T-helper 2 cell treated with Interferon-gamma antibody and Interleukin-4, amounts not matched to agents 5 μg/mL and 100 μg/mL, for 36 hours (primary cell): ENCODE measurements at regions not wholly inside any gene's neighbourhood (a gene's known extent, or its start where the extent isn't known, plus 50 kb on each side); places are given as distances from the start of the nearest gene placed in this dataset.
"Not testable (repeated sequence)": the region's sequence is repeated elsewhere in the genome, so short reads cannot be mapped to it uniquely, and the experiment has no call there.

ENCODE experiments used
- DNase-seq: peaks from one replicate; pipeline ENCODE4 v3.0.0; 2021; ENCODE audit warnings: low spot score
- H3K27ac Mint-ChIP-seq: one replicate; pipeline ENCODE4 v1.8.0; 2021; ENCODE audit warnings: mild to moderate bottlenecking, mixed read lengths
- H3K27me3 Mint-ChIP-seq: one replicate; pipeline ENCODE4 v1.8.0; 2021; ENCODE audit warnings: low read depth, mixed read lengths
- H3K36me3 Mint-ChIP-seq: one replicate; pipeline ENCODE4 v1.8.0; 2021; ENCODE audit warnings: low read depth, mixed read lengths
- H3K4me1 Mint-ChIP-seq: one replicate; pipeline ENCODE4 v1.8.0; 2021; ENCODE audit warnings: low read depth, mixed read lengths
- H3K4me3 Mint-ChIP-seq: one replicate; pipeline ENCODE4 v1.8.0; 2022; ENCODE audit warnings: mild to moderate bottlenecking, moderate library complexity, mixed read lengths
- H3K9me3 Mint-ChIP-seq: one replicate; pipeline ENCODE4 v1.8.0; 2021; ENCODE audit warnings: mixed read lengths

DNA sequence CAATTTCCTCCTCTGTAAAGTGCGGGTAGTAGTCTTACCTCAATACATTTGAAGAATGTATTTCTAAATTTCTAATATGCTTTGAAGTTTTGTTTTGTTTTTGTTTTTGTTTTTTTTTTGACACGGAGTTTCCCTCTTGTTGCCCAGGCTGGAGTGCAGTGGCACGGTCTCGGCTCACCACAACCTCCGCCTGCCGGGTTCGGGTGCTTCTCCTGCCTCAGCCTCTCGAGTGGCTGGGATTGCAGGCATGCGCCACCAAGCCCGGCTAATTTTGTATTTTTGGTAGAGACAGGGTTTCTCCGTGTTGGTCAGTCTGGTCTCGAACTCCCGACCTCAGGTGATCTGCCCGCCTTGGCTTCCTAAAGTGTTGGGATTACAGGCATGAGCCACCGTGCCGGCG lies 261.8 kb downstream of the RNF144A start:
- DNase-seq, H3K9me3 Mint-ChIP-seq, H3K27ac Mint-ChIP-seq, H3K4me3 Mint-ChIP-seq, H3K4me1 Mint-ChIP-seq, H3K36me3 Mint-ChIP-seq, H3K27me3 Mint-ChIP-seq: not testable (repeated sequence)

- no peak overlapping the region for H3K27ac Mint-ChIP-seq
- H3K4me3 Mint-ChIP-seq: no peak overlapping the region
- H3K4me1 Mint-ChIP-seq: no peaks in the 10 kb centered on the region
- H3K27me3 Mint-ChIP-seq: no peaks in the 10 kb centered on the region
- no peaks in the 10 kb centered on the region for H3K36me3 Mint-ChIP-seq
- no peak for DNase-seq
- no peaks in the 10 kb centered on the region for H3K9me3 Mint-ChIP-seq
Observed at GRCh38 chr2:7180638-7181370, 263.6 kb downstream of the RNF144A start.

- Mint-ChIP-seq H3K27me3 (no peaks in the 10 kb centered on the region), H3K4me3 (no peak overlapping the region), H3K4me1 (no peaks in the 10 kb centered on the region), H3K36me3 (no peaks in the 10 kb centered on the region), H3K27ac (no peak overlapping the region), H3K9me3 (no peaks in the 10 kb centered on the region)
- DNase-seq: no peak
Observed at GRCh38 chr2:7182525-7182924, 265.3 kb downstream of the RNF144A start.

GRCh38 chr2:7189106-7189505 lies 271.9 kb downstream of the RNF144A start:
- Mint-ChIP-seq H3K27ac (no peak overlapping the region), H3K36me3 (no peaks in the 10 kb centered on the region), H3K4me3 (no peak overlapping the region), H3K9me3 (no peaks in the 10 kb centered on the region), H3K27me3 (no peaks in the 10 kb centered on the region), H3K4me1 (no peaks in the 10 kb centered on the region)
- no peak for DNase-seq

- no peak overlapping the region for H3K27ac Mint-ChIP-seq
- H3K4me1 Mint-ChIP-seq: no peaks in the 10 kb centered on the region
- no peaks in the 10 kb centered on the region for H3K9me3 Mint-ChIP-seq
- DNase-seq: no peak
- no peak overlapping the region for H3K4me3 Mint-ChIP-seq
- no peaks in the 10 kb centered on the region for H3K36me3 Mint-ChIP-seq
- H3K27me3 Mint-ChIP-seq: no peaks in the 10 kb centered on the region
Observed at GRCh38 chr2:7190587-7191324, 273.5 kb downstream of the RNF144A start.

DNA sequence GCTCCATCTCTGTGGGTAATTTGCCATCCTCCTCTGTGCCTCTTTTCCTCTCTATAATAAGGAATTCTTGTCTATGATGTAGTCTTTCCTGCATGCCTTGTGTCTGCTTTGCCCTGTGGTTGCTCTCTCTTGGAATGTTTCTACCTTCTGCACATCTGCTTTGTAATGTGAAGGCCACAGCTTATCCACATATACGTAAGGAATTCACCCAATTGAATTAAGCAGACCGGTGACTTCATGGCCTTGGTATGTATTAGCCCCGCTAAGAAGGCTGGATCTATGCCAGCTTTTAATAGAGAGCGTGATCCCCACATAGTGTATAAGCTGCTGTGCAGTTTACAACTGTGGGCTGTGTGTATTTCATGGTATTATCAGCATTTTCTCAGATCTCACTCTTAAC lies 274.7 kb downstream of the RNF144A start:
- Mint-ChIP-seq H3K27me3 (no peaks in the 10 kb centered on the region), H3K4me1 (no peaks in the 10 kb centered on the region), H3K27ac (no peak overlapping the region), H3K36me3 (no peaks in the 10 kb centered on the region), H3K9me3 (no peaks in the 10 kb centered on the region), H3K4me3 (no peak overlapping the region)
- DNase-seq: no peak

- DNase-seq: no peak
- H3K36me3 Mint-ChIP-seq: no peaks in the 10 kb centered on the region
- peaks cover 2% of the 10 kb centered on the region for H3K9me3 Mint-ChIP-seq
- H3K27me3 Mint-ChIP-seq: no peaks in the 10 kb centered on the region
- no peak overlapping the region for H3K27ac Mint-ChIP-seq
- no peak overlapping the region for H3K4me3 Mint-ChIP-seq
- H3K4me1 Mint-ChIP-seq: no peaks in the 10 kb centered on the region
Observed at GRCh38 chr2:7193457-7193856, 276.2 kb downstream of the RNF144A start.

- Mint-ChIP-seq H3K4me1 (no peaks in the 10 kb centered on the region), H3K36me3 (no peaks in the 10 kb centered on the region), H3K27ac (no peak overlapping the region), H3K9me3 (peaks cover 4% of the 10 kb centered on the region), H3K27me3 (no peaks in the 10 kb centered on the region), H3K4me3 (no peak overlapping the region)
- no peak for DNase-seq
Observed at GRCh38 chr2:7194950-7195349, 277.7 kb downstream of the RNF144A start.

- no peak for DNase-seq
- Mint-ChIP-seq H3K4me3 (no peak overlapping the region), H3K27me3 (no peaks in the 10 kb centered on the region), H3K27ac (no peak overlapping the region), H3K9me3 (peaks cover 4% of the 10 kb centered on the region), H3K36me3 (no peaks in the 10 kb centered on the region), H3K4me1 (no peaks in the 10 kb centered on the region)
Observed at GRCh38 chr2:7196883-7197282, 279.7 kb downstream of the RNF144A start.

DNA sequence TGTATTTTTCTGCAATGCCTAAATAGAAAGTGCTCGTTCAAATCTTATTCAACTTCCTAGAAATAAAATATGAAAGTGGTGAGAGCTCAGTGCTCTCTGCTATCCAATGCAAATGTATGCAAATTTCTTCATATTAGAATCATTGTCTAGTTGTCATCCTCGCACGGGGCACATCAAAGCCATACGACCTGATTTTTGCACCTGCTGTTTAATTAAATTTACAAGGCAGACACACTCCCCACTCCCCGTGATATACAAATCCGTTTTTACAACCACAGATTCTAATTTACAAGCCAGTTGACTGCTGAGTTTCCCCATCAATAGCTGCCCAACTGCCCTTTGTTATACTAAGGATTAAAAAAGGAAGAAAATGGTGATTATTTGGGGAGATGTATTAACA lies 284.6 kb downstream of the RNF144A start:
- Mint-ChIP-seq H3K36me3 (no peaks in the 10 kb centered on the region), H3K27me3 (no peaks in the 10 kb centered on the region), H3K9me3 (peaks cover 4% of the 10 kb centered on the region), H3K27ac (no peak overlapping the region), H3K4me3 (no peak overlapping the region), H3K4me1 (no peaks in the 10 kb centered on the region)
- no peak for DNase-seq

GRCh38 chr2:7203056-7203467 lies 285.9 kb downstream of the RNF144A start:
- Mint-ChIP-seq H3K9me3 (peaks cover 4% of the 10 kb centered on the region), H3K27me3 (no peaks in the 10 kb centered on the region), H3K36me3 (no peaks in the 10 kb centered on the region), H3K27ac (no peak overlapping the region), H3K4me3 (no peak overlapping the region), H3K4me1 (no peaks in the 10 kb centered on the region)
- peak; percentile 40 for DNase-seq

- Mint-ChIP-seq H3K4me1 (no peaks in the 10 kb centered on the region), H3K4me3 (no peak overlapping the region), H3K9me3 (no peaks in the 10 kb centered on the region), H3K36me3 (no peaks in the 10 kb centered on the region), H3K27ac (no peak overlapping the region), H3K27me3 (no peaks in the 10 kb centered on the region)
- no peak for DNase-seq
Observed at GRCh38 chr2:7205151-7205830, 288.1 kb downstream of the RNF144A start.

DNA sequence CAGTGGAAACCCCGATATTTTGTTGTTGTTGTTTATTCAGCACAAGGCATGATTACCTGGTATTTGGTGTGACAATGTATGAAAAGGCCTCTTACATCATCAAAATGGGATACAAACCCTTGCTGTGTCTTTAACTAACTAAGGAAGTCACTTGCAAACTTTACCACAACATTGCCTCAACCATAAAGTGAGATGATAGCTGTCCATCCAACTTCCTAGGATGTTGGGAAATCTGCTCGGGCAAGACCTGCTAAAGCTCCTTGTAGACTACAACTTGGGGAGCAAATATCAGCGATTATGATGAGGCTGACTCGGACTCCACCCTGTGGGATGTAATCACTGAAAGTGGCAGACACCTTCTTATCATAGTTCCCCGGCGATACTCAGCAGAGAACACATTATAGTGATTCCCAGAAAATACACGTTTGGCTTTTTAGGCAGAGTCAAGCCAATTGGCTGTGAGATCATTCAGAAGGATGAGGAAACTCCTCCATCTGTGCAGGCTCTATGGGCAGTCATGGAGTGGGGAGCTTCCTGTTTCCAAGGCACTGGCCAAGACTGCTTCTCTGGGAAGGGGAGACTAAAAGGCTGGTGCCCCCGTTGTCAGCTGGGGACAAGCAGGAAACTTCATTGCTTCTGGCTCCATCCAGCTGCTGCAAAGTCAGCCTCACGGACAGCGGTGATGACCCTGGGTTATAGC lies 289.0 kb downstream of the RNF144A start:
- no peaks in the 10 kb centered on the region for H3K4me1 Mint-ChIP-seq
- no peaks in the 10 kb centered on the region for H3K27me3 Mint-ChIP-seq
- H3K36me3 Mint-ChIP-seq: no peaks in the 10 kb centered on the region
- H3K4me3 Mint-ChIP-seq: no peak overlapping the region
- H3K27ac Mint-ChIP-seq: no peak overlapping the region
- no peaks in the 10 kb centered on the region for H3K9me3 Mint-ChIP-seq
- no peak for DNase-seq

DNA sequence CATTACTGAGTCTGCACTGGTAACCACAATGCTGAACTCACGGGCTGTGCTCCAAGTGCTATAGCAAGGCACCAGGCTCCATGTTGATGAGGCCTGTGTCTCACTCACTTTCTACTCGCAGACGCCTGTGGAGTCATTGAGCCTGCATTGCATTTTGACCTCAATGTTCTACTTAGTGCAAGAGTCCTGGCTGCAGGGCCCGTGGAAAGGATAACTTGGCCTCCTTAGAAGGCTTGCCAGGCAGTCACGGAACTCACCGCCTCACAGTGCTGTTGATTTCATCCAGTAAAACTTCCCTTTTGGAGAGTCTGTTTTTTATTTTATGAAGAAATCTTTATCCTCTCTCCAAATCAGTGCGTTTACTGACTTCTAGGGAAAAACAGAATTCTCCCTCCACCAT lies 290.4 kb downstream of the RNF144A start:
- Mint-ChIP-seq H3K4me3 (no peak overlapping the region), H3K27me3 (no peaks in the 10 kb centered on the region), H3K9me3 (no peaks in the 10 kb centered on the region), H3K36me3 (no peaks in the 10 kb centered on the region), H3K4me1 (no peaks in the 10 kb centered on the region), H3K27ac (no peak overlapping the region)
- no peak for DNase-seq
